ENCODE measurements at regions not wholly inside any gene's neighbourhood (a gene's known extent, or its start where the extent isn't known, plus 50 kb on each side); places are given as distances from the start of the nearest gene placed in this dataset.

GRCh38 chr2:46245869-46246268 is 51.3 kb upstream of the EPAS1 start:
- TF ChIP-seq, protein P1, sequence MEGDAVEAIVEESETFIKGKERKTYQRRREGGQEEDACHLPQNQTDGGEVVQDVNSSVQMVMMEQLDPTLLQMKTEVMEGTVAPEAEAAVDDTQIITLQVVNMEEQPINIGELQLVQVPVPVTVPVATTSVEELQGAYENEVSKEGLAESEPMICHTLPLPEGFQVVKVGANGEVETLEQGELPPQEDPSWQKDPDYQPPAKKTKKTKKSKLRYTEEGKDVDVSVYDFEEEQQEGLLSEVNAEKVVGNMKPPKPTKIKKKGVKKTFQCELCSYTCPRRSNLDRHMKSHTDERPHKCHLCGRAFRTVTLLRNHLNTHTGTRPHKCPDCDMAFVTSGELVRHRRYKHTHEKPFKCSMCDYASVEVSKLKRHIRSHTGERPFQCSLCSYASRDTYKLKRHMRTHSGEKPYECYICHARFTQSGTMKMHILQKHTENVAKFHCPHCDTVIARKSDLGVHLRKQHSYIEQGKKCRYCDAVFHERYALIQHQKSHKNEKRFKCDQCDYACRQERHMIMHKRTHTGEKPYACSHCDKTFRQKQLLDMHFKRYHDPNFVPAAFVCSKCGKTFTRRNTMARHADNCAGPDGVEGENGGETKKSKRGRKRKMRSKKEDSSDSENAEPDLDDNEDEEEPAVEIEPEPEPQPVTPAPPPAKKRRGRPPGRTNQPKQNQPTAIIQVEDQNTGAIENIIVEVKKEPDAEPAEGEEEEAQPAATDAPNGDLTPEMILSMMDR (IDR thresholded peaks at IDR 0.05 in 4 of 5, conservative IDR thresholded peaks at IDR 0.05 in 1 of 5) = no peak
- TF ChIP-seq POLR2A (IDR thresholded peaks at IDR 0.05) = no peak
